ENCODE measurements at regions not wholly inside any gene's neighbourhood (a gene's known extent, or its start where the extent isn't known, plus 50 kb on each side); places are given as distances from the start of the nearest gene placed in this dataset.

DNA sequence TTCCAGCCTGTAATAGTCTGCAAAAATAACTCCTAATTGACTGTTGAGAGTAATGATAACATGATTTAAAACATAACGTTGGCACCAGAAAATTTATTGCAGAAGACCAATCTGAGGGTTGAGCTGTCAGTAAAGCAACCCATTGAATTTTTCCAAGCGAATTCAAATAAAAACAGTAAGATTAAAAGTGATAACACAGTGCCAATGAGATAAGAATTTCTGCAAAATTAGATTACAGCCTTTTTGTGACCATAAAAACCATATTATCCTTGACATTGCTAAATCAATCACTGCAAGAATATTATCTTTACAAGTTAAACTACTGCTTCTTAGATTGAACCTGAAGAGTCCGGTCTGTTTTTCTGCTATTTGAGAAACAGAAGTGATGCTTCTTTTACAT, 341.4 kb downstream of the CDH11 start:
- TF ChIP-seq CTCF (IDR thresholded peaks at IDR 0.05) = no peak
- TF ChIP-seq POLR2A (IDR thresholded peaks at IDR 0.05) = no peak
- no peak for TF ChIP-seq POLR2AphosphoS5 (IDR thresholded peaks at IDR 0.05; ENCODE audit: insufficient read depth in 1 of 2, low read depth in 1 of 2)

Measured in vagina (tissue), 2 donors.